HG02678 (cell line): ENCODE measurements at regions not wholly inside any gene's neighbourhood (a gene's known extent, or its start where the extent isn't known, plus 50 kb on each side); places are given as distances from the start of the nearest gene placed in this dataset.

Experiments used
- ATAC-seq: cut with Tn5 transposase; IDR thresholded peaks from one replicate; pipeline ENCODE4 v1.9.1; 2021; ENCODE audit warnings: mild to moderate bottlenecking, moderate library complexity; ENCODE audit not compliant: unreplicated experiment

DNA sequence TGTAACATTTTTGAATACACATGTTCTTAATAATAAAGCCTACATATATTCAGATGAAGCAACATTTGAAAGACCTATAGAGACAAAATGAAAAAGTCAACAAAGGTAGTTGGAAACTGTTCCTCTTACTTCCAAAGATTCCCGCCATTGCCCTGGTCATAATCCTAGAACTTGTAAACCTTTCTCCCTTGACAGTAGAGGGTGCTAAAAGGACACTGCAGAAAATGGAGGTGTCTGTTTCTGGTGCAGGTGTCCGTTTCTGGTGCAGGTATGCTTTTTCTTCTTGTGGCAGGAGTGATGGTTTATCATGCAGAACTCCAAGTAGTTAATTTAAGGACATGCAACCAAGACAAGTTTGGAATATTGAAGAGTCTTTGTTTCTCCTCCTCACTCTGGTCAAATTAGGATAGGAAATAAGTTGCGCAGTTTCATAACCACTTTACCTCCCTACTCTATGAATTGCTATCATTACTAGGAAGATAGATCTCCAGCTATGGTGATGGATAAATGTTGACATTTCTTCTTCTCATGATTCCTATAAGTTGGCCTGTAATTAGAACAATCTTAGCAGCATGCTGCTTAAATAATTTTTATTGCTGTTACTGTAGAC, 56.0 kb upstream of the FAM174A start:
- peak; percentile 79 for ATAC-seq

DNA sequence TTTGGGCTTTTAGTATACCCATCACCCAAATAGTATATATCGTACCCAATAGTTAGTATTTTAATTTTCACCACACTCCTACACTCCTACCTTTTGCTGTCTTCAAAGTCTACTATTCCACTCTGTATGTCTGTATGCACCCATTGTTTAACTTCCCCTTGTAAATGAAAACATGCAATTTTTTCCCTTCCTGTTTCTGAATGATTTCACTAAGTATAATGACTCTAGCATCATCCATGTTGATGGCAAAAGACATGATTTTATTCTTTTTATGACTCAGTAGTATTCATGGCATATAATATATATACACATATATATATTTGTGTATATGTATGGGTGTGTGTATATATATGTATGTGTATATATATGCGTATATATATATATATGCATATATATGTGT, 63.1 kb upstream of the FAM174A start:
- no peak for ATAC-seq

DNA sequence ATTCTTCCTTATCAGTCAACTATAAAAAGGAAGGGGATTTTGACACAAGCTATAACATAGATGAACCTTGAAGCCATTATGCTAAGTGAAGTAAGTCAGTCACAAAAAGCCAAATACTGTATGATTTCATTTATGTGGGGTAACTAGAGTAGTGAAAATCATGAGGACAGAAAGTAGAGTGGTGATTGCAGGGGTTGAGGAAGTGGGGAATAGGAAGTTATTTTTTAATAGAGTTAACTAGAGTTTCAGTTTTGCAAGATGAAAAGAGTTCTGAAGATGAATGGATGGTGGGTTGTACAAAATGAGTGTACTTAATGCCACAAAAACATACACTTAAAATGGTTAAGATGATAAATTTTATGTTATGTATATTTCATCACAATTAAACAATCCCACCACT, 65.4 kb upstream of the FAM174A start:
- ATAC-seq = peak; percentile 97

DNA sequence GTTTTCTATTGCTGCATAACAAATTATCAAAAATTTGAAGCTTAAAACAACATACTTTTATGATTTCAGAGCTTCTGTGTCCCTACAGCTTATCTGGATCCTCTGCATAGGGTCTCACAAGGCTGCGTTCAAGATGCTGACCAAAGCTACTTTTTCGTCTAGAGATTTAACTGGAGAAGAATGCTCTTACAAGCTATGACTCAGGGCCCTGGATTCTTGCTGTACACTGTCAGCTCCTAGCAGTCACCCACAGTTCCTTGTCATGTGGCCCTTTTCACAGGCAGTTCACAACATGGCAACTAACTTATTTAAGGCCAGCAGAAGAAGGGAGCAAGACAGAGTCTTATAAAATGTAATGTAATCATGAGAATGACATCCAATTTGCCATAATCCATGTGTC, 70.8 kb upstream of the FAM174A start:
- no peak for ATAC-seq

DNA sequence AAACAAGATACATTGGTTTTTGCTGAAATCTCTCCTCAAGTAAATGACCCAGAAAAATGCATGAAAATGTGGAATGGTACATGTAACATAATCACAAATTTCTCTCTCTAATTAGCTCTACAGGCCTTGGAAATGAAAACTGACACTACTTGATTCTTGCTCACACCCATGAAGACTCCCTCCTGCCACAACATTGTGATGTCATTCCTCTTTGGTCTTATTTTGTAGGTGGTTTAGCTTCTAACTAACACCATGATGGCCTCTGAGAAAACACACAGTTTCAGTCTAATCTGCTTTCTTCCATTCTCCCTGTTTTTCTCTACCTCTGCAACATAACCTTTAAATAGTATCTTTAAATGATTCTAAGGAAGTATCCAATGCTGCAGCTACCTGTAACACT, 78.6 kb upstream of the FAM174A start:
- no peak for ATAC-seq

DNA sequence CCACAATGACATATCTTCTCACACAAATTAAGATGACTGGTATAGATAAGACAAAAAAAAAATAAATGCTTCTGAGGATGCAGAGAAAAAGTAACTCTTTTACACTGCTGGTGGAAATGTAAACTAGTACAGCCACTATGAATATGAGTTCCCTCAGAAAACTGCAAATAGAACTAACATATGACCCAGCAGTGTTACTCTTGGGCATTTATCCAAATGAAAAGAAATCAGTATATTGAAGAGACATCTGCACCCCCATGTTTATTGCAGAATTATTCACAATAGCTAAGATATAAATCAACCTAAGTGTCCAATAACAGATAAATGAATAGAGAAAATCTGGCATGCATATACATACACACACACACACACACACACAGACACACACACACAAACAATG, 83.0 kb upstream of the FAM174A start:
- no peak for ATAC-seq

DNA sequence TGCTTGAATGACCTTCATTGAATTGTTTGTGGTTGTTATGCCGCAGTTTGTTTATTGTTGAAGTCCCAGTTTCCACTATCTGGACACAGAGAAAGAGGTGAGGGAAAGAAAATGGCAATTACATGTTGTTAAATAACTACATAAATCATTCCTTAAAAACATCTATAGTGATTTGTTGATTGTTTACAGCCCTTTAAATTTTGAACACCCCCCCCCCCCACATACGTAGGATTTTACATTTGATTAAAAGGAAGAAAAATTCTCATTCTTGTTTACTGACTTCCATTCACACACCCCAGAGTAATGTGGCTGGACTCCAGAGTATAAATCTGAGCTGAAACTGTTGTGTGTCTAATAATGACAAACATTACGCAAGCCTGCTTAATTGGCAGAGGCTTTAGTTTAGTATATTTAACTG, 87.1 kb upstream of the FAM174A start:
- ATAC-seq = no peak

DNA sequence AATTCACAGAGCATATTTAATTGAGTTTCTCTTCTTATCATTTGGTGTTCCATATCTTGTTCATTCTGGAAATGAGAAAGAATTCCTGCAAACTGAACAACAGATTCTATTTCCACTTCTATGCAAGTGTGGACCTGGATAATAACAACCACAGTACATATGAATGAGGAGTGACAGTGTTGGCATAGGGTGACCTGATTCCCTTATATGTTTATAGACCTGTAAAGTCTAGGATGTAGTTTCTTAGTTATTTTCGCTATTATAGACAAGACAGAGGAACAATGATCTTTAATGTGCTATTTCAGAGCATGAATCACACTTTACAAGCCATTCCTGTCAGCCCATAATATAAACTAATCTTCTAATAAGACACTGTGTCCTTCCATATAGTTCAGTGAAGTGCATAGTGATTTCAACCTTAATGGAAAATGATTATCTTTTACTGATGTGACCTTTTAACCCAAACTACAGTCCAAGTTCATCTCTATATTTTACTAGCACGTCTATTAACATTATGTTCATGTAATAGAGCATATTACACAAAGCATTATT, 88.2 kb upstream of the FAM174A start:
- no peak for ATAC-seq

DNA sequence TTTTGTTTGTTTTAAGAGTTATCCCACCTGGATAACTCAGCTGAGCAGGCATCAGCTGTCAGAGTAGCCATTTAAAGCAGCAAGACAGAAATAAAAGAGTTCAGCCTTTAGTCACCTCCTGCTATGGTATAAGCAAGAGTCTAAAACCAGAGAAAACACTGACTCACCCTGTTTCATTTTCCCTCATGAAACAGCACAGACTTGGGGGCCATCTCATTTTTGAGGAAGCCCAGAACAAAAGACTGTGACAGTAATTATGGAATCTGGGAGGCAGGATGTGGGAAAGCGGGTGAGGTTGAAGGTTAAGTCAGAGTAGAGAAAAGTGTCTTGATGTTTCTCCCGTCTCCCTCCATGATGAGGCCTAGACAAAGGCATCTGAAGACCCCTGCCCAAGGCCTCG, 90.2 kb upstream of the FAM174A start:
- ATAC-seq = no peak

DNA sequence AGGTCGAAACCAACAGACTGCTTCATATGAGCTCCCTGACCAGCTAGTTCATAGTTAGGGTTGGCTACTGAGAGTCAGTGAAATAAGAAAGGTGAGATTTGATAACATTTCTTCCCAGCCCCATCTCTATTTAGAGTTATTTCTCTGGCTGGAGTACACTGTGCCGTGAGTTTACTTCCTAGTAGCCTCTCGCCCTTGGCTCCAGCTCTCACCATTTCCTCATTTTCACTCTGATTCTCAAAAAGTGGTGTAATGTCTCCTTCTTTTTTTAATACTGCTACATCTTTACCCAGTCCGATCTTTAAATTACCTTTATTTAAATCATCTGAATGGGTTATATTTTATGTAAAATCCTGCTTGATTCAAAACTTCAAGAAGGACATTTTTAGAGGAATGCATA, 100.4 kb upstream of the FAM174A start:
- no peak for ATAC-seq

DNA sequence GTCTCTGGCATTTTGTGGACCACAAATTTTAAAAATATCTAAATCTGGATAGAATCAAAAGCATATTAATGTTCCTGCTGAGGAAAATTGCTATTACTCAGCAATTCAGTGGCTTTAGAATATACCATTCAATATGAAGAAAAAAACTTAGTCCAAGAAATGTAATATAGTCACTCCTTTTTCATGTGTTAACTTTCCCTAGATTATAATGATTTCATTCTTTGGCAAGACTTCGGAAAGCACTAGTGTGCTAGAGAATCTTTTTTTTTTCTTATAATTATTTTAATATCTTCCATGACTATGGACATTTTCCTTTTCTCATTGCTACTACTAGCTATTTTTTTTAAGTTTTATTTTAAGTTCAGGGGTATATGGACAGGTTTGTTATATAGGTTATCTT, 102.4 kb upstream of the FAM174A start:
- ATAC-seq = no peak

DNA sequence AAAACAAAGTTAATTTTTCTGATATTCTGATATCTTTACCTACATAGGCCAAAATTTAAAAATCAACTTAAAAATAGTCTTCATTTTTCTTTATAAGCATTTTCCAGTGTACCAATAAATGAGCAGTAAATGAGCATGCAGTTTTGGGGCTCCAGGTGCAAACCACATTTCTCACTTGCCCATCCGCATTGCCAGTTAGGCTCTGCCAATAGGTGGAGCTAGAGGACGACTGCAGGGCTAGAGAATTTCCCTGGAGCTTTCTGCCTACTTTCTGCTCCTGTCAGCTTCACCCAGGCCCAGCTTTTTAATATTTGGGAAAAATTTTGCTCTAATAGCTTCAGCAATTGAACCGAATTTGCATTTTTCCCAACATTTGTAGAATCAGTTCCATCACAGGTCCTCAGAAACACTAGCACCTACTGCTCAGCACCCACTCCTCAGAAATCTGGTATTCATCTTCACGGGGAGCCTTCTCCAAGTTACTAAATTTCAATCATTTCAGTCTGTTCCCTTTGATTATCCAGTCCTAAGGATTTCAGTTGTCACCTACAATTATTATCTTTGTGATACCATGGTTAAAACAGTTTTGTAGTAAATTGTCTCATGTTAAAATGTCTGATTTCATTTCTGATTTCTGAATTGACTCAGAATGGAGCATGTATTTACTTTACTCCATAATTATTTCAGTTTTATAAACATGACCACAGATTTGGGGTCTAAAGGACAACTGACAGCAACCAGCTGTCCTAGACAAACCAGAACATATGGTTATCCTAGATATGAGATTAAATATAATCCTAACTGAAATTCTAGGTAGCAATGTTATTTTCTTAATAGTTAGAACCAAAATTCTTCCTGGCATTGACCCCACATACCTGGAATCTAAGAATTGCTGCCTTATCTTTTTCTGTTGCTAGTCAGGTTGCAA, 104.6 kb upstream of the FAM174A start:
- ATAC-seq = peak; percentile 88

DNA sequence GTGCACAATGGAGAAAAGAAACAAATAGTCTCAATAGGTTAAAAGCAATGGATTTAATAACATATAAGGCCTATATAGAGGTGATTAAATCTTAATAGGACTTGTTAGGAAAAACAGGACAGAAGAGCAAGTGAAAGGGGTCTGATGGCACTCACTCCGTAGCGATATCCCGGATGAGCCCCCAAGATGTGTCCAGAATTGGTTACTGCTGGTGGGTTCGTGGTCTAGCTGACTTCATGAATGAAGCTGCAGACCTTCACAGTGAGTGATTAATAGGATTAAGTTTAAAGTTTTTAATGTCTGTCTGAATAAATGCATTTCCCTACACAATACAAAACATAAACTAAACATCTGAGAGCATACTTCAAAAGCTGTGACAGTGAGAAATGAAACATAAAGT, 110.4 kb upstream of the FAM174A start:
- no peak for ATAC-seq

DNA sequence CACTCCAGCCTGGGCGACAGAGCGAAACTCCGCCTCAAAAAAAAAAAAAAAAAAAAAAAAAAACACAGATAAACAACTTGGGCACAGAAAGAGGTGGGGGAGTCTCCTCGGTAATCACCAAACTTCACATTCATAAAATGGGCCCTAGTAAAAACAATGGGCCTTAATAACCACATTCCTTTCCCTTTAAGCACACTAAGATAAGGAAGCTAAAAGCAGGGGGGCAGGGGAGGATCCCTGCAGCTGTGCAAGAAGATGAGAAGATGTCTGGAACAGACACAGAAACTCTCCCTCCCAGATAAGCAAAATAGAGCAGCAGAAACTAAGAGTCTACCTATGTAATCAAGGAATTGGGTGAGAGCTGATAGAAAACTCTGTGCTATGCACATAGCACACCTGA, 111.2 kb upstream of the FAM174A start:
- no peak for ATAC-seq

DNA sequence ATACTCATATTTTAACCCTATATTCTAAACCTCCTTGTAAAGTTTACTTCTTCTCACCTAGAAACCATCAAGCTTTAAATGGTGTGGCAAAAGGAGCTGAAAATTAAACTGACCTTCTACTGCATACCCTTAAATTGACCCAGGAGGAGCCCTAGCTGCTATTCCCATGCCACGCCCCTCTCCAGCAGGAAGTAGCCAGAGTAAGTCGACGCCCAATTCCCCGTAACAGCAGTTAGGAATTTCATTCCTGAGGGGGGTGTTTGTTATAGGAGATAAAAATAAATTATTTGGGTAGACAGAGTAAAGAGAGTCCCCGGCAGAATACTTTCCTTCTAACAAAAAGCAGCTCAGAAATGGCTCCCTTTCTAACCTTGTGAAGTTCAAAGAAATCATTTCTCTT, 111.8 kb upstream of the FAM174A start:
- no peak for ATAC-seq

DNA sequence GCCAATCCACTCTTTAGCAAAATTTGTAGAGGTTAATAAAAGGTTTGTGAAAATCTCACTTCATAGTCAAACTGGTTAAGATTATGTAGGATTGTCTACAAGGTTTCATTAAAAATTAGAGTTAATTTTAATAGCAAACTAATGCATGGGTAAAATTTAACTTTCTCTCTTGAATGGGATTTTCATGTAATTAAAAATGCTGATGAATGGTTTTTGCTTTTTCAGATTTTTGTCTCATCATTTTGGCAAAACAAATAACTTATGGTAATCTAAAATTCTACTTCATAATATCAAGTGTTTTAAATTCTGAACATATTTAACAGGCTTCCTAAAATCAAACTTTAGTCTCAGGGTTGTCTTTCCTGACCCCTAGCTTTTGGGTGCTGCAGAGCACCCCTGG, 113.8 kb upstream of the FAM174A start:
- ATAC-seq = no peak

DNA sequence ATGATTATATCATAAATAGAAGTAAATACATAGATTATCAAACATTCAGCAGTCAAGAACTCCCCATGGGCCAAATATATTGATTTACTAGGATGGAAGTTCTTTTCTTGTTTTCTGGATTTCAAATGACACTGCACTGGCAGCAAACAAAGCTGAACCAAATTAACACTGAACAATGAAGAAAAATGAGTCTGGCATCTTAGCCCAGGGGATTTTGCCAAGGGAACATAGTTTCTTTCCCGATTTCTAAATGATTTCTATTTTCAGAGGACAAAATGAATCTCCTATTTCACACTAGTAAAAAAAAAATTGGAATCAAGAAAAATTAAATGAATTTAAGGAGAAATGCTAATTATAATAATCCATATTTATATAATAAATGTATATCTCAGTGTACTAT, 116.9 kb upstream of the FAM174A start:
- ATAC-seq = no peak

DNA sequence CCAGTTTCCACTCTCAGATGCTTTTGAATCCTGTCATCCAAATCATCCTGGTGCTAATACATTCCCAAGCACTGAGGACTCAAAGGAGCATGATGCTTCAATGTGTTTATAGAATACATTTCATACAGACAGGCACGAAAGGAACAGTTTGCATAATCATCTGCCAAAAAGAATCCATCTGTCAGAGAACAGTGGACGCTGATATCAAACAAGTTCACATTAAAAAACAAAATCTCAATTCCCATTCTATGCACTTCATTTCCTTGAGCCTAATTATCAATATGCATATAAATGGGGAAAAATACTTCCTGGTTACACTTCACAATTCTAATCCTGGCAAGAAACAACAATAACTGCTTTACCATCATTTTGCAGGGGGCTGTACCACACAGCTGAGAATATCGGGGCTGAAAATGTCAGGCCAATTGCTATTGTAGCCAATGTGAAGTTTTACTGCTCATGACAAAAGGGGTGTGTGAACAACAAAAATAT, 125.5 kb upstream of the FAM174A start:
- ATAC-seq = no peak

DNA sequence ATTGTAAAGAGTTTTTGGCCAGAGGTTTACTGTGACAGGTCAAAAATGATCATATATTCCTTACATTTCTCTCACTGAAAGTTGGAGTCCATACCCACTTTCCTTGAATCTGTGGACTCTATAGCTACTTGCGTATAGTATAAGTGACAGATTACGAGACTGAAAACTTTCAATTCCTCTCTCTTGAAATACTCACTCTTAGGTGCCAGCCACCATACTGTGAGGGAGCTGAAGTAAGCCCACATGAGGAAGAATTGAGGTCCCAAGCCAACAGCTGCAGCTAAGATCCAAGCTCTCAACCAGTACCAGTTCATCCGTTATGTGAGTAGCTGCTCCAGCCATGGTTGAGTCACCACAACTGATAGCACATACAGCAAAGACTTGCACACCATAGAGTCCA, 128.1 kb upstream of the FAM174A start:
- no peak for ATAC-seq

DNA sequence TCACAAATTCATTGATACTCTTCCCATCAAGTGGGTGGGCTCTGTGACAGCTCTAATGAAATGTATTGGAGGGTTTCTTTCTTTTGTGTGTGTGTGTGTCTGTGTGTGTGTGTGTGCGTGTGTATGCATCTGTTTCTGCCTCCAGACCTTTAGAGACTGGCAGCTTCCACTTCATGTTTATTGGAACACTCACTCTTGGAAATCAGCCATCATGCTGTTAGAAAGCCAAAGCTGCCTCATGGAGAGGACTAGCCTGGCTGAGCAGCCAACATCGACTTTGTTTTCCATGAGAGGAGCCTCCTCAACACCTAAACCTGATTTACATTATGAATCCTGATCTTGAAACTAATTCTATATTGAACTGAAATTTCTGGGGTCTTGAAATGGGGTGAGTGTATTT, 128.5 kb upstream of the FAM174A start:
- ATAC-seq = no peak

DNA sequence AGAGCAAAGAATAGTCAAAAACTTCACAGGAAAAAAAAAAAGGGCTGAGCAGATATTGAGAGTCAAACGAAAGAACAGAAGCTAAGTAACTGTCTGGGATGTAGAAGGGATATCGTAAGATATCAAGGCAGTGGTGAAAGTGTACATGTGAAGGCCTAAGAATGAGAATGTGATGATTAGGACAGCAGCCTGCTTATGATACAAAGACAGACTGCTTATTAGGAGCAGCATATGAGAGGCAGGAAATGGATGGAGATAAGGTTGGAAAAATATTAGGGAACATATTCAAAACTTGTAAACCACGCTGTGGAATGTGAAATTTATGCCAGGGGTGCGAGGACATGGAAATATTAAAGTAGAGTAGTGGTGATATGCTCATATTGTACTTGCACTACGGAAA, 133.1 kb upstream of the FAM174A start:
- no peak for ATAC-seq

DNA sequence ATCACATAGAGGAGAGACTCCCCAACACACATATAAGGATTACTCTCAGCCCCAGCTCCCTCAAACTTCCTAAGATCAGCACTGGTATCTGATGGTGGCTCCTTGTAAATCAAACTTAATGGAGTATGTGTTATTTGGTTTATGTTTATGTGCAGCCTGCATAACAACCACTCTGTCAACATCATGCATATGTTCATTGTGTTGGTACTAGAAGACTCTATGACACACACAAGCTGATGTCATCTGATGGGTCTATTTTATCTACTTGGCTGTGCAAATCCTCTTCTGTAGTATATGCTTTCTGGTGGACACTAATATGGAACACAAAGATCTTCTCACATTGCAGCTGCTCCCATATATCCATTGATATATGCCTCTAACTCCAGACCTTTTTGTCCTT, 134.0 kb upstream of the FAM174A start:
- no peak for ATAC-seq
